HepG2 (cell line): ENCODE measurements at regions not wholly inside any gene's neighbourhood (a gene's known extent, or its start where the extent isn't known, plus 50 kb on each side); places are given as distances from the start of the nearest gene placed in this dataset.

ENCODE experiments used
- ARID2 ChIP-seq: sonication (generic); formaldehyde crosslinking; IDR thresholded peaks from 2 replicates; pipeline ENCODE4 v1.8.1; 2022; ENCODE audit warnings: mild to moderate bottlenecking, missing genetic modification reagents, borderline replicate concordance
- ASH2L ChIP-seq: fragments of 300-600, 200-600 bp; sonication (generic); IDR thresholded peaks from 2 replicates; pipeline ENCODE4 v1.7.0; 2017; ENCODE audit warnings: low read depth, mild to moderate bottlenecking, moderate library complexity, mixed read lengths, low read length; ENCODE audit not compliant: insufficient read length
- MTF1 ChIP-seq: sonication (generic); formaldehyde crosslinking; IDR thresholded peaks from 2 replicates; pipeline ENCODE4 v1.5.0; 2020; ENCODE audit warnings: missing genetic modification reagents
- ZBTB21 ChIP-seq: sonication (generic); formaldehyde crosslinking; IDR thresholded peaks from 2 replicates; pipeline ENCODE4 v1.4.0; 2020; ENCODE audit warnings: missing genetic modification reagents
- ZBTB43 ChIP-seq: sonication (generic); formaldehyde crosslinking; conservative IDR thresholded peaks from 2 replicates; pipeline ENCODE4 v1.4.0; 2020; ENCODE audit warnings: missing genetic modification reagents
- ZNF276 ChIP-seq: sonication (generic); formaldehyde crosslinking; IDR thresholded peaks from 2 replicates; pipeline ENCODE4 v1.4.0; 2020; ENCODE audit warnings: mild to moderate bottlenecking, low read depth, missing genetic modification reagents

GRCh38 chr12:58596381-58596780, 323.9 kb downstream of the LRIG3 start:
- TF ChIP-seq ZNF276 (CRISPR knock-in tag) (no peak), ARID2 (CRISPR knock-in tag) (no peak), ASH2L (no peak), ZBTB21 (CRISPR knock-in tag) (no peak), MTF1 (CRISPR knock-in tag) (no peak), ZBTB43 (CRISPR knock-in tag) (no peak)
